GM21390 (cell line): ENCODE measurements at regions not wholly inside any gene's neighbourhood (a gene's known extent, or its start where the extent isn't known, plus 50 kb on each side); places are given as distances from the start of the nearest gene placed in this dataset.

Experiments used
- ATAC-seq: cut with Tn5 transposase; IDR thresholded peaks from one replicate; pipeline ENCODE4 v1.9.1; 2021; ENCODE audit not compliant: unreplicated experiment

DNA sequence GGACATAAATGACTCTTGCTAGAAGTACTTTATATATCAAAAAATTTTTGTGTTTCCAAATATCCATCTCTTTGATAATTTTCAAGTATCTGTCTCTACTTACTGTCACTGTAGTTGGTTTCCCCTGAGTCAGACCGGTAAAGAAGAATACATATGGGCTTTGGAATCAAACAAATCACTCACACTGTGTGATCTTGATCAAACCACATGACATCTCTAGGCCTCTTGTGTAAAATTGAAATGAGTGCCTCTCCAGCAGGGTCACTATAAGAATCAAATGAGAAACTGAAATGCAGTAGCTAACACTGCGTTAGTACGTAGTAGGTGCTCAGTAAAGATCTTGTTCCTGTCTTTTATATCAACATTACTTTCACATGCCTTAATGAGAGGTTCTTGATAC lies 314.6 kb upstream of the STT3B start:
- ATAC-seq, result no peak

DNA sequence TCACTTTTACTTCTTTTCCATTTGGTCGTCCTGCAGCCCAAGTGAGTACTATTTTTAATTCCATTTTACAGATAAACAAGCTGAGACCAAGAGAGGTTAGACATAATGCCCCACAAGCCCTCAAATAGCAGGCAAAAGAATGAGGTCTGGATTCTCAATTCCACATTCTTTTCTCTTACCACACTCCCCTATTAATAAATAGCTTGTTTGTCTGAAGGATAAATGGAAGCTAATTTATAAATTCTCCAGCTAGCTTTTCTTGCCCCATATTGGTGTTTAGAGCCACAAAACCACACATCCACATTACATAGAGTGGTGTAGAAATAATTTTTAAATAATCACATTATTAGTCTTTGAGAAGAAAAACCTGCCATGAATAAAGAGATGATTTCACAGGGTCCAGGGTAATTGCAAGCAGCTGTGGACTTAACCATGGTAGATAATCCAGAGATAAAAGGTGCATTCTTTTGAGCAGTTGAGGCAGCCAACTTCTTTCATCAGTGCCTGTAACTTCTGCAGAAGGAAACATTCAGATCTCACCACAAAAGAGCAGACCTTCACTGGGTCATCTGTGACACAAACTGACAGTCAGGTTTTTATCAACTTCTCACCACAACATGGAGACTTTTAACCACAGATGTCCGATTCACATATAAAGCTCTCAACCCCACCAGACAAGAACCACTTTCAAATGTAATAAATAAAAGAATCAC lies 313.4 kb upstream of the STT3B start:
- peak; percentile 68 for ATAC-seq

GRCh38 chr3:31220431-31220830 lies 312.3 kb upstream of the STT3B start:
- ATAC-seq, result no peak

GRCh38 chr3:31223278-31223677 lies 309.4 kb upstream of the STT3B start:
- ATAC-seq, result no peak

DNA sequence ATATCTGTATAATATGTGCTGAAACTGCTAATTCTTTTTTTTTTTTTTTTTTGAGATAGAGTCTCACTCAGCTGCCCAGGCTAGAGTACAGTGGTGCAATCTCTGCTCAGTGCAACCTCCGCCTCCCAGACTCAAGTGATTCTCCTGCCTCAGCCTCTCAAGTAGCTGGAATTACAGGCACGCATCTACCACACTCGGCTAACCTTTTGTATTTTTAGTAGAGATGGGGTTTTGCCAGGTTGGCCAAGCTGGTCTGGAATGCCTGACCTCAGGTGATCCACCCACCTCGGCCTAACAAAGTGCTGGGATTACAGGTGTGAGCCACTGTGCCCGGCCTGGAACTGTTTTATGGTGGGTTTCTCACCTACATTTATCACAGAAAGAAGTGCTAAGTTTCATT lies 307.8 kb upstream of the STT3B start:
- ATAC-seq, result no peak

- no peak for ATAC-seq
These were observed 306.8 kb upstream of the STT3B start for GRCh38 chr3:31225923-31226322.

DNA sequence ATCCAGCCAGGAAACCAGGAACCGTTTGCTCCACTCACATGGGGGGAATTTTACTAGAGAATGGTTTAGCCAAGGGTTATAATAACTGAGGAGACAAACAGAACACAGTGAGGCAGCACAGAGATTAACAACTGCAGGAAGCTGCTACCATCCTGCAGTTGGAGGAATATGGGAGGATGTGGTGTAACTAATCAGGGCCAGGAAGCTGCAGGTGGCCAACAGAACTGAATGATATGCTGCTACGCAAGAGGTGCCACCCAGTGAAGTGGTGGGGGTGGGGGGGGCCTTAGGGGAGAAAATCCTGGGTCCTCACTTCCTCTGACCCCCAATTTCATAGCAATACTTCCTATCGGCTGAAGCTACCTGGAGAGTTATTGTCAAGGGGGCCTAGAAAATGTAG lies 306.4 kb upstream of the STT3B start:
- ATAC-seq, result no peak

- no peak for ATAC-seq
These were observed 305.6 kb upstream of the STT3B start for GRCh38 chr3:31227131-31227562.

DNA sequence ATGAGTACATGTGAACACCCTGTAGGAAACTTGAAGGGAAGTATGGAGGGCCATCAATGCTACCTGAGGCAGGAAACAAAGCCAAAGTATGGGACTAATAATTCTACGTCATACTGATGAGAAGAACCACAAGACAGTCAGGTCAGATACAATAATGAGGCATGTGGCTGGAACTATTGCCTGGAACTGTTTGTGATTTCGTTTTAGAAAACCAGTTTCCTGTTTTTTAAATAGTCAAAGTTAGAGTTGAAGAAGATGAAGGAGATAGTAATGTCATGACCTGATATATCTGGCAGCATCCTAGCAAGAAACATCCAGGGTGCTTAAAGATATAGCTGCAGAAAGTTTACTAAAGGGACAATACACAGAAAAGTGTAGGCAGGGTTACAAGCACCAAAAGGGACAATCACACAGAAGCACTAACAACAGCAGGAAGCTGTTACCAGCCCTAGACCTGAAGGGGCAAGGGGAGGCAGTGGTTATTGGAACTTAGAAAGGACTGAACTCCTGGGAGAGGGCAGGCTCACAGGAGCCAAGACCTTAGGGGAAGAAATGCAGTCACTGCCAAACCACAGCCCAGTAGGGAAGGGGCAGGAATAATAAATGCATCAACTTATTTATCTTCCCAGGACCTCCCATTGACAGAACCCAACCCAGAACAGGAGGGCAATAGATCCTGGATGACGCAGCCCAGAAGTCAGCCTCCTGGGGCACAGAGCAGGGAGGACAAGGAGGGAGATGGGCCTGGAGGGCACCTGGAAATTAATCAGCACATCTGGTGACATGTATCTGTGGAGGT lies 302.1 kb upstream of the STT3B start:
- peak; percentile 38 for ATAC-seq

DNA sequence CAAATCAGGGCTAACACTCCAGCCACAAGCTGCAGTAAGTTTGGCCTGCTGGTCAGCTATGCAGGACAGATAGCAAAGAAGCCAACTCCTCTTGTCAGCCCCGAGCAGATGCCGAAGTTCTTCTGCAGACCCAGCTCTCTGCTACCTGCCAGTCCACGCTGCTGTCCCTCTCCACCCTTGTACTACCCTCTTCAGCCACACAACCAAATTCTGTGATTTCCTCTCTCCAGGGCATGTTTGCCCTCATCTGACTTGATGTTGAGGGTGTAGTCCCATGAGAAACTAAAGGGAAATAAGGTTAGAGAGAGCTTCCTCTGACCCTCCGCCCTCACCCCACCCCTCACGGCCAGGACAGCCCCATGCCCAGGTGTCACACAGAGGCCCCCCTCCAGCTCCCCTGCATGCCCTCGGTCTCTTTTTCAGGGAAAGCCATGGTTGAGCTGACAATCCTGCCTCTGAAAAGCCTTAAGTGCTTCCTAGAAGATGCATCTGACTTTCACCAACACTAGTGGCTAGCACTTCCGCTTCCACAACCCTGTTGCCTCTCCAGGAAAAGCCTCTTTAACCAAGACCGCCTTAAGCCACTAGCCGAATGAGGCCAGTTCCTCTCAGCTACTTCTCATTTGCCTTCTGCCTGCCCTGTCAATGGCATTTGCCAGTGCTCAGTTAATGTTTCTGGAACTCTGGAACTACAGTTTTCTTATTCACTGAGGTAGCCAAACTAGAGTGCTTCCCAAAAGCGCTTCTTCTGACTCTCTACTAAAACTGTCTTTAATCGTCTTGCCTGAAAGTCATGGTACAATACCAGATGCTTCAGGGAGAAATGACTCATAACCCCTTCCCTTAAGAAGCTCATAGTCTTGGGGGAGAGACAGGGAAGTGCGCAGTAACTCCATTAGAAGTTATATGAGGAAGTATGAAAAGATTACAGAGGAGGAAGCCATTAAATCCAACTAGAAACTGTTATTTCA lies 300.4 kb upstream of the STT3B start:
- ATAC-seq, result no peak

GRCh38 chr3:31234145-31234544 lies 298.6 kb upstream of the STT3B start:
- ATAC-seq, result no peak

GRCh38 chr3:31235062-31235700 lies 297.5 kb upstream of the STT3B start:
- no peak for ATAC-seq

- ATAC-seq, result no peak
These were observed 294.8 kb upstream of the STT3B start for GRCh38 chr3:31237887-31238286.

DNA sequence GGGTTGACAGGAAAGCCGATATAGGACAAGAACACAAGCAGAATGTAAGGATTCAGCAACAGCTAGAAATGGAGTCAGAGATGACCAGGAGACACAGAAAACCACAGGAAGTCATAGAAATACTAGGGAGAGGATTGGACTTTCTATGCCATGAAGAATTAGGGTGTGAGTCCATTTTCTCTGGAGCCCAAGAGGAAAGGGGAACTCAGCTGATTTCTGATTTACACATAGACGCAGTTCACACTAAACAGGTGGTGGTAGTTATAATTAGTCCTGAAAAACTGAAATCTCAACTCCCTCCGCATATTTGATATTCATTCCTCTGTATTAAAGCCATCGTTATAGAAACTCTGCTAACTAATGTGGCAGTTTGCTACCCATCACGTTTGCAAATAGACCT lies 292.7 kb upstream of the STT3B start:
- ATAC-seq, result no peak

DNA sequence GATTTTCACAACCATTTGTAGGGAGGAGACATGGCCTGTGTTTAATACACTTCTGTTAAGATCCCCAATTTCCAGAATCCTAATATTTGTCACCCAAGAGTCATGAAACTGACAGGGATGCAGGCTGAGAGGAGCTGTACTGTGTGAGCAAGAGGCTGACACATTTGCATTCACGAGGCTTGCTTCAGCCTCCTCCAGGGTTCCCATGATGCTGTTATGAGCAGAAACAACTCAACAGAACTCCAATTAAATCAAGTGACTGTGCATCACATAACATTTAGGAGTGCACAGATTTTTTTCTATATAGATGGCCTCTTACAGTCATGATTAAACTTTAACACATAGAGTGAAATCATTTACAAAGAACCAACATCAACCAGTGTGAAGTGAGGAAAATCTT lies 292.3 kb upstream of the STT3B start:
- ATAC-seq, result no peak

- ATAC-seq, result no peak
These were observed 291.9 kb upstream of the STT3B start for GRCh38 chr3:31240874-31241273.

- peak; percentile 32 for ATAC-seq
These were observed 291.2 kb upstream of the STT3B start for GRCh38 chr3:31241533-31241932.

GRCh38 chr3:31242026-31242960 lies 290.4 kb upstream of the STT3B start:
- ATAC-seq, result peak; percentile 59

- no peak for ATAC-seq
These were observed 287.6 kb upstream of the STT3B start for GRCh38 chr3:31244929-31245817.
